Heart right ventricle (tissue), 16 donors: ENCODE measurements at regions not wholly inside any gene's neighbourhood (a gene's known extent, or its start where the extent isn't known, plus 50 kb on each side); places are given as distances from the start of the nearest gene placed in this dataset.

Experiments used
- ATAC-seq, 8 donors: fragments of 200-7000 bp; cut with Tn5 transposase; one replicate each; pipeline ENCODE4 v1.9.1; 2020; ENCODE audit warnings: mild to moderate bottlenecking in 8 of 8, moderate library complexity in 8 of 8, moderate number of reproducible peaks in 1 of 8
- DNase-seq, 2 donors: peaks; one replicate each; pipeline ENCODE4 v3.0.0-alpha.2; 2020
- H3K27ac ChIP-seq, 10 donors: fragments of 200-600 bp; sonication (generic) in 2 of 10; one replicate each; pipeline versions ENCODE4 v1.5.0 to v1.8.0; 2020 to 2022; ENCODE audit warnings: mild to moderate bottlenecking in 3 of 10
- H3K27me3 ChIP-seq, 7 donors: fragments of 200-600 bp; one replicate each; pipeline ENCODE4 v1.8.0; 2021 to 2022; ENCODE audit warnings: mild to moderate bottlenecking in 2 of 7
- H3K36me3 ChIP-seq, 9 donors: fragments of 200-600 bp; sonication (generic) in 1 of 9; one replicate each; pipeline versions ENCODE4 v1.5.0 to v1.8.0; 2020 to 2022; ENCODE audit warnings: mild to moderate bottlenecking in 2 of 9
- H3K4me1 ChIP-seq, 9 donors: fragments of 200-600 bp; sonication (generic) in 1 of 9; one replicate each; pipeline versions ENCODE4 v1.5.0 to v1.8.0; 2020 to 2022; ENCODE audit warnings: mild to moderate bottlenecking in 4 of 9
- H3K4me3 ChIP-seq, 10 donors: fragments of 200-600 bp; sonication (generic) in 2 of 10; one replicate each; pipeline versions ENCODE4 v1.5.0 to v1.8.0; 2020 to 2022; ENCODE audit warnings: mild to moderate bottlenecking in 7 of 10, moderate library complexity in 2 of 10
- H3K9me3 ChIP-seq, 11 donors: fragments of 200-600 bp in 10 of 11; sonication (generic) in 2 of 11; one replicate each; pipeline versions ENCODE4 v1.5.0 to v1.8.0; 2013 to 2022; ENCODE audit warnings: mild to moderate bottlenecking in 2 of 11, control low read depth in 1 of 11, moderate library complexity in 1 of 11
- WGBS, 2 donors: extraction: QIAGEN DNeasy Blood & Tissue Kit; methylation state at CpG; one replicate each; pipeline ENCODE4 v1.1.7; 2013; ENCODE audit warnings: inconsistent platforms in 1 of 2; 5-methylcytosine and 5-hydroxymethylcytosine counted together
- intact Hi-C, 10 donors: fragments of 100-400 bp; cut with DNase I; formaldehyde crosslinking; loops; one replicate each; pipeline versions ENCODE4 v1.11.1 to v1.14.2; 2022
- TF ChIP-seq, protein P1 (sequence below), 9 donors: fragments of 200-600 bp; sonication (generic) in 2 of 9; IDR thresholded peaks; one replicate each; pipeline versions ENCODE4 v1.5.0 to v1.8.0; 2021 to 2022; ENCODE audit warnings: antibody characterized with exemption in 9 of 9, mild to moderate bottlenecking in 5 of 9, moderate library complexity in 1 of 9
- donor health status: Arrhythmogenic right ventricular cardiomyopathy.
- donor health status: ischemic (EF 13 %, LVEDD 7.1; RV severe dilation, severe dysfunction).
- donor health status: healthy with polysubstance abuse.
- donor health status: DM: no; HTN: yes; CAD: no.
- donor health status: DM: no; HTN: no; CAD: no.
- donor health status: ischemic (EF 25% LVEDD 6.9; RV normal size, moderate dysfunction).
- donor health status: ischemic (EF 25% LVEDD 5.7; RV mildly dilated, moderate dysfunction).
- donor health status: healthy.
- donor health status: DM: yes; HTN: yes; CAD: no.
- donor health status: Ischemic cardiomyopathy.
- donor health status: ischemic (EF 35%, LVEDD 5.7; RV mildly dilated, moderate dysfunction).
- donor health status: nonischemic (EF 11% LVEDD 7.7; RV severe dilation, severe dysfunction).
- donor health status: DM: yes; HTN: yes; CAD: no.
- donor health status: PGD.
- donor health status: ischemic (EF 29% LVEDD 5.4; RV normal size, mild dysfunction).
- donor health status: nonischemic (EF 23%, LVEDD 6.1; RV moderate dilation, normal function).

DNA sequence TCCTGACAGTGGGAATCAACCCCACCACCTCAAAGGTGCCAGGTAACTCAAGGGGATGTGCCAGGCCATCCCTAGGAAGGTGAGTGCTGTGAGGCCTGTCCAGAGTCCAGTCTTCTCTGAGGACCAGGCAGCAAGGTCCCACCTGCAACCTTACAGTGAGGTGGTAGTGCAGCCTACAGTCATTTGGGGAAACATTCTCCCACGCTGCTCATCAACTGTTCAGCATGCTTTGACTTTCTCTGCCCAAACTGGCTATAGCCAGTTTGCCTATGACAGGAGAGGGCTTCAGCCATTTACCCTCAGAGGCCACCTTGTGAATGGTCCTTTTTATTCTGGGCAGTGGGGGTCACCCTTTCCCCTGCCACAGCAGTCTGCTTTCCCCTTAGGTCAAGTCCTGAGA, 81.9 kb downstream of the ATPSCKMT start:
- Histone ChIP-seq H3K27ac (no peak overlapping the region), H3K27me3 (no peaks in the 10 kb centered on the region), H3K4me1 (no peaks in the 10 kb centered on the region), H3K9me3 (peaks cover 0 to 39% (median 19%) of the 10 kb centered on the region in 11 donors), H3K4me3 (no peak overlapping the region), H3K36me3 (no peaks in the 10 kb centered on the region)
- ATAC-seq (no peak), DNase-seq (no peak)
- intact Hi-C loops, result no loop called here
- 71 to 83% methylated on average over 1 of the region's 1 CpG for WGBS, 2 donors
- TF ChIP-seq, protein P1, sequence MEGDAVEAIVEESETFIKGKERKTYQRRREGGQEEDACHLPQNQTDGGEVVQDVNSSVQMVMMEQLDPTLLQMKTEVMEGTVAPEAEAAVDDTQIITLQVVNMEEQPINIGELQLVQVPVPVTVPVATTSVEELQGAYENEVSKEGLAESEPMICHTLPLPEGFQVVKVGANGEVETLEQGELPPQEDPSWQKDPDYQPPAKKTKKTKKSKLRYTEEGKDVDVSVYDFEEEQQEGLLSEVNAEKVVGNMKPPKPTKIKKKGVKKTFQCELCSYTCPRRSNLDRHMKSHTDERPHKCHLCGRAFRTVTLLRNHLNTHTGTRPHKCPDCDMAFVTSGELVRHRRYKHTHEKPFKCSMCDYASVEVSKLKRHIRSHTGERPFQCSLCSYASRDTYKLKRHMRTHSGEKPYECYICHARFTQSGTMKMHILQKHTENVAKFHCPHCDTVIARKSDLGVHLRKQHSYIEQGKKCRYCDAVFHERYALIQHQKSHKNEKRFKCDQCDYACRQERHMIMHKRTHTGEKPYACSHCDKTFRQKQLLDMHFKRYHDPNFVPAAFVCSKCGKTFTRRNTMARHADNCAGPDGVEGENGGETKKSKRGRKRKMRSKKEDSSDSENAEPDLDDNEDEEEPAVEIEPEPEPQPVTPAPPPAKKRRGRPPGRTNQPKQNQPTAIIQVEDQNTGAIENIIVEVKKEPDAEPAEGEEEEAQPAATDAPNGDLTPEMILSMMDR (IDR thresholded peaks at IDR 0.05), result no peak

- peaks cover 0 to 39% (median 19%) of the 10 kb centered on the region in 11 donors for H3K9me3 ChIP-seq
- H3K36me3 ChIP-seq, result no peaks in the 10 kb centered on the region
- no peak overlapping the region for H3K27ac ChIP-seq
- no peak overlapping the region for H3K4me3 ChIP-seq
- intact Hi-C loops, result no loop called here
- TF ChIP-seq, protein P1 (IDR thresholded peaks at IDR 0.05), result no peak
- H3K27me3 ChIP-seq, result no peaks in the 10 kb centered on the region
- 86 to 94% methylated on average over 1 of the region's 1 CpG for WGBS, 2 donors
- DNase-seq (no peak), ATAC-seq (no peak)
- no peaks in the 10 kb centered on the region for H3K4me1 ChIP-seq
Observed at GRCh38 chr5:10166392-10166791, 83.3 kb downstream of the ATPSCKMT start.

DNA sequence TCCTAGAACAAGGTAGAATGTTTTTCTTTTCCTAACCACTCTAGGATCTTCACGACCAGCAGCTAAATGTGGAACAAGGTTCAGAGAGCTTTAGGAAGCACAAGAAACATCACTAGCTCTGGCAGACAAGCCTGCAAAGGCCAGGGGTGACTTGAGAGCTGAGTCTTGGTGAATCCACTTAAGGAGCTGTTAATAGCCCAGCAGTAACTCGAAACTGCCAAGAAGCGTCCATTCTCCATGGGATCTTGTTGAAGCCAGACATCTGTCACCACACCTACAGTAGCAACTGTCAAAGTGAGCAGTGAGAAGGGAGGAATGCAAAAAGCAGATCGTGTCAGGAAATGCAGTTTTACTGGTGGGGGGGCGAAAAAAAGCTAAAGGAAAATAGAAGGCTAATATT, 87.2 kb downstream of the ATPSCKMT start:
- ATAC-seq, result no peak
- intact Hi-C loops, result no loop called here
- Histone ChIP-seq H3K4me1 (no peaks in the 10 kb centered on the region), H3K9me3 (peaks cover 0 to 35% (median 19%) of the 10 kb centered on the region in 11 donors), H3K27me3 (no peaks in the 10 kb centered on the region), H3K27ac (no peak overlapping the region), H3K4me3 (no peak overlapping the region), H3K36me3 (no peaks in the 10 kb centered on the region)
- DNase-seq, result no peak
- TF ChIP-seq, protein P1 (IDR thresholded peaks at IDR 0.05), result no peak
- 24 to 25% methylated on average over 5 of the region's 5 CpGs for WGBS, 2 donors

DNA sequence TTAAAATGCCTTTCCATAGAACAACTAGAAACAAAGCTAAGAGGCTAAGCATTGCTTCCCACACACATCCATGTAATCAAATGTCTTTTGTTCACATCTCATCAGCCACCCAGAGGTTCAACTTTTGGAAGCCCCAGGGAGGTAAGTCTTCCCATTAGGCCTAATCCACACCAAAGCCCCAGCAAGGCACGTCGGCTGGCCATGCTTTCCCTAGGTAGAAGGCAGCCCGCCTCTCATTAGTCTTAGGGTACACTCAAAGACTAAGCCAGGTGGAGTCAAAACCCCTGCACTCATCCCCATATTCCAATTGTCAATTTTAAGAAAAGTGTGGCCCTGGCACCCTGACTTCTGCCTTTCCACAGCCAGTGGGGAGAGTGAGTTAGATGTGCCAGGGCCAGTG, 87.9 kb downstream of the ATPSCKMT start:
- WGBS, 2 donors, result 76 to 79% methylated on average over 3 of the region's 3 CpGs
- Histone ChIP-seq H3K27ac (no peak overlapping the region), H3K27me3 (no peaks in the 10 kb centered on the region), H3K4me1 (no peaks in the 10 kb centered on the region), H3K4me3 (no peak overlapping the region), H3K9me3 (peaks cover 0 to 30% (median 19%) of the 10 kb centered on the region in 11 donors), H3K36me3 (no peaks in the 10 kb centered on the region)
- TF ChIP-seq, protein P1 (IDR thresholded peaks at IDR 0.05), result no peak
- ATAC-seq (no peak), DNase-seq (no peak)
- intact Hi-C loops, result no loop called here
